ENCODE measurements at regions not wholly inside any gene's neighbourhood (a gene's known extent, or its start where the extent isn't known, plus 50 kb on each side); places are given as distances from the start of the nearest gene placed in this dataset.
"Not testable (repeated sequence)": the region's sequence is repeated elsewhere in the genome, so short reads cannot be mapped to it uniquely, and the experiment has no call there.

GRCh38 chr2:91580043-91580442 lies 2888.6 kb downstream of the RPIA start:
- H4K20me1 ChIP-seq (ENCODE audit: insufficient read depth, low read length); DNase-seq (ENCODE audit: insufficient read length, low spot score, missing footprints); H3K27ac ChIP-seq (ENCODE audit: low read depth, low read length); H3K4me1 ChIP-seq (ENCODE audit: insufficient read depth, low read length); H3K79me2 ChIP-seq (ENCODE audit: insufficient read depth, low read length); H3K4me3 ChIP-seq (ENCODE audit: insufficient read depth, low read length); H3K36me3 ChIP-seq (ENCODE audit: insufficient read depth, low read length); H3K27me3 ChIP-seq (ENCODE audit: insufficient read depth, low read length); H2AFZ ChIP-seq (ENCODE audit: low read length); H3K4me2 ChIP-seq (ENCODE audit: insufficient read depth, low read length); H3K9me3 ChIP-seq (ENCODE audit: low read depth, low read length): not testable (repeated sequence)

- H4K20me1 ChIP-seq (ENCODE audit: insufficient read depth, low read length); H3K27ac ChIP-seq (ENCODE audit: low read depth, low read length); H3K4me3 ChIP-seq (ENCODE audit: insufficient read depth, low read length); H3K36me3 ChIP-seq (ENCODE audit: insufficient read depth, low read length); H3K79me2 ChIP-seq (ENCODE audit: insufficient read depth, low read length); H3K27me3 ChIP-seq (ENCODE audit: insufficient read depth, low read length); H2AFZ ChIP-seq (ENCODE audit: low read length); H3K9me3 ChIP-seq (ENCODE audit: low read depth, low read length); H3K4me2 ChIP-seq (ENCODE audit: insufficient read depth, low read length); H3K4me1 ChIP-seq (ENCODE audit: insufficient read depth, low read length); DNase-seq (ENCODE audit: insufficient read length, low spot score, missing footprints): not testable (repeated sequence)
Measured at GRCh38 chr2:91587098-91587497, 2895.6 kb downstream of the RPIA start.

- not testable (repeated sequence) for H3K9me3 ChIP-seq (ENCODE audit: low read depth, low read length); DNase-seq (ENCODE audit: insufficient read length, low spot score, missing footprints); H3K4me3 ChIP-seq (ENCODE audit: insufficient read depth, low read length); H3K36me3 ChIP-seq (ENCODE audit: insufficient read depth, low read length); H3K79me2 ChIP-seq (ENCODE audit: insufficient read depth, low read length); H3K27me3 ChIP-seq (ENCODE audit: insufficient read depth, low read length); H4K20me1 ChIP-seq (ENCODE audit: insufficient read depth, low read length); H2AFZ ChIP-seq (ENCODE audit: low read length); H3K4me2 ChIP-seq (ENCODE audit: insufficient read depth, low read length); H3K4me1 ChIP-seq (ENCODE audit: insufficient read depth, low read length); H3K27ac ChIP-seq (ENCODE audit: low read depth, low read length)
Measured at GRCh38 chr2:91587908-91588535, 2896.5 kb downstream of the RPIA start.

GRCh38 chr2:91588782-91589223 lies 2897.3 kb downstream of the RPIA start:
- DNase-seq (ENCODE audit: insufficient read length, low spot score, missing footprints); H3K79me2 ChIP-seq (ENCODE audit: insufficient read depth, low read length); H3K4me2 ChIP-seq (ENCODE audit: insufficient read depth, low read length); H3K27me3 ChIP-seq (ENCODE audit: insufficient read depth, low read length); H3K9me3 ChIP-seq (ENCODE audit: low read depth, low read length); H2AFZ ChIP-seq (ENCODE audit: low read length); H3K4me3 ChIP-seq (ENCODE audit: insufficient read depth, low read length); H3K4me1 ChIP-seq (ENCODE audit: insufficient read depth, low read length); H3K27ac ChIP-seq (ENCODE audit: low read depth, low read length); H4K20me1 ChIP-seq (ENCODE audit: insufficient read depth, low read length); H3K36me3 ChIP-seq (ENCODE audit: insufficient read depth, low read length): not testable (repeated sequence)

- H3K79me2 ChIP-seq (ENCODE audit: insufficient read depth, low read length); H2AFZ ChIP-seq (ENCODE audit: low read length); H3K9me3 ChIP-seq (ENCODE audit: low read depth, low read length); H3K27me3 ChIP-seq (ENCODE audit: insufficient read depth, low read length); H3K36me3 ChIP-seq (ENCODE audit: insufficient read depth, low read length); H3K4me2 ChIP-seq (ENCODE audit: insufficient read depth, low read length); H3K4me1 ChIP-seq (ENCODE audit: insufficient read depth, low read length); H3K27ac ChIP-seq (ENCODE audit: low read depth, low read length); H3K4me3 ChIP-seq (ENCODE audit: insufficient read depth, low read length); H4K20me1 ChIP-seq (ENCODE audit: insufficient read depth, low read length): not testable (repeated sequence)
- peak; percentile 52 for DNase-seq (ENCODE audit: insufficient read length, low spot score, missing footprints)
Measured at GRCh38 chr2:91589454-91590328, 2898.2 kb downstream of the RPIA start.

GRCh38 chr2:91590381-91590780 lies 2898.9 kb downstream of the RPIA start:
- not testable (repeated sequence) for H3K4me3 ChIP-seq (ENCODE audit: insufficient read depth, low read length); H3K27ac ChIP-seq (ENCODE audit: low read depth, low read length); H3K27me3 ChIP-seq (ENCODE audit: insufficient read depth, low read length); H3K79me2 ChIP-seq (ENCODE audit: insufficient read depth, low read length); H2AFZ ChIP-seq (ENCODE audit: low read length); H3K9me3 ChIP-seq (ENCODE audit: low read depth, low read length); H3K4me2 ChIP-seq (ENCODE audit: insufficient read depth, low read length); H3K4me1 ChIP-seq (ENCODE audit: insufficient read depth, low read length); H4K20me1 ChIP-seq (ENCODE audit: insufficient read depth, low read length); H3K36me3 ChIP-seq (ENCODE audit: insufficient read depth, low read length); DNase-seq (ENCODE audit: insufficient read length, low spot score, missing footprints)

- H3K79me2 ChIP-seq (ENCODE audit: insufficient read depth, low read length); H4K20me1 ChIP-seq (ENCODE audit: insufficient read depth, low read length); H3K27ac ChIP-seq (ENCODE audit: low read depth, low read length); H3K4me2 ChIP-seq (ENCODE audit: insufficient read depth, low read length); DNase-seq (ENCODE audit: insufficient read length, low spot score, missing footprints); H3K4me1 ChIP-seq (ENCODE audit: insufficient read depth, low read length); H3K27me3 ChIP-seq (ENCODE audit: insufficient read depth, low read length); H2AFZ ChIP-seq (ENCODE audit: low read length); H3K4me3 ChIP-seq (ENCODE audit: insufficient read depth, low read length); H3K9me3 ChIP-seq (ENCODE audit: low read depth, low read length); H3K36me3 ChIP-seq (ENCODE audit: insufficient read depth, low read length): not testable (repeated sequence)
Measured at GRCh38 chr2:91591066-91591465, 2899.6 kb downstream of the RPIA start.

- not testable (repeated sequence) for H4K20me1 ChIP-seq (ENCODE audit: insufficient read depth, low read length); H3K27me3 ChIP-seq (ENCODE audit: insufficient read depth, low read length); H3K79me2 ChIP-seq (ENCODE audit: insufficient read depth, low read length); H3K4me3 ChIP-seq (ENCODE audit: insufficient read depth, low read length); H3K27ac ChIP-seq (ENCODE audit: low read depth, low read length); H3K4me1 ChIP-seq (ENCODE audit: insufficient read depth, low read length); H2AFZ ChIP-seq (ENCODE audit: low read length); H3K9me3 ChIP-seq (ENCODE audit: low read depth, low read length); DNase-seq (ENCODE audit: insufficient read length, low spot score, missing footprints); H3K36me3 ChIP-seq (ENCODE audit: insufficient read depth, low read length); H3K4me2 ChIP-seq (ENCODE audit: insufficient read depth, low read length)
Measured at GRCh38 chr2:91597436-91597835, 2906.0 kb downstream of the RPIA start.

- not testable (repeated sequence) for H3K27me3 ChIP-seq (ENCODE audit: insufficient read depth, low read length); H3K4me1 ChIP-seq (ENCODE audit: insufficient read depth, low read length); H3K79me2 ChIP-seq (ENCODE audit: insufficient read depth, low read length); H3K9me3 ChIP-seq (ENCODE audit: low read depth, low read length); H3K27ac ChIP-seq (ENCODE audit: low read depth, low read length); H3K4me2 ChIP-seq (ENCODE audit: insufficient read depth, low read length); H3K4me3 ChIP-seq (ENCODE audit: insufficient read depth, low read length); H3K36me3 ChIP-seq (ENCODE audit: insufficient read depth, low read length); DNase-seq (ENCODE audit: insufficient read length, low spot score, missing footprints); H4K20me1 ChIP-seq (ENCODE audit: insufficient read depth, low read length); H2AFZ ChIP-seq (ENCODE audit: low read length)
Measured at GRCh38 chr2:91598519-91598918, 2907.0 kb downstream of the RPIA start.

All from osteoblast (primary cell).